PC-3 (cell line): ENCODE measurements at regions not wholly inside any gene's neighbourhood (a gene's known extent, or its start where the extent isn't known, plus 50 kb on each side); places are given as distances from the start of the nearest gene placed in this dataset.
A peak's percentile ranks its signal among the peaks of the same experiment; 100 is the strongest.

Source experiments
- ATAC-seq: fragments of 200-7000 bp; cut with Tn5 transposase; 2 replicates; pipeline ENCODE4 v1.9.1; 2020; ENCODE audit warnings: mild to moderate bottlenecking, moderate library complexity
- BruUV-seq: library from RNA; stranded (reverse); fragments of 400-500 nt; replicated peaks from 2 replicates; lab custom pipeline; 2021; lab: Mats Ljungman, UMichigan
- CTCF ChIA-PET: fragments of 300-600 bp; sonication (Branson Sonifier 250); formaldehyde crosslinking; loops from one replicate; lab custom pipeline; 2022; ENCODE audit warnings: antibody characterized with exemption; lab: Charles Lee
- POLR2A ChIA-PET: fragments of 300-600 bp; sonication (Branson Sonifier 250); formaldehyde crosslinking; loops from one replicate; lab custom pipeline; 2022; ENCODE audit warnings: antibody characterized with exemption; ENCODE audit not compliant: unreplicated experiment; lab: Charles Lee
- DNase-seq: peaks from one replicate; pipeline ENCODE4 v3.0.0-alpha.2; 2015
- H2AFZ ChIP-seq: fragments of 300-600 bp; sonication (generic); 2 replicates; pipeline ENCODE4 v1.6.0; 2016; ENCODE audit warnings: antibody characterized with exemption, low read length
- H3F3A ChIP-seq: fragments of 300-600 bp; sonication (generic); one replicate; pipeline ENCODE4 v1.6.0; 2017; ENCODE audit warnings: antibody characterized with exemption, low read length, control low read depth, mild to moderate bottlenecking; ENCODE audit not compliant: unreplicated experiment
- H3K27ac ChIP-seq: fragments of 300-600 bp; sonication (generic); 2 replicates; pipeline ENCODE4 v1.5.1; 2016; ENCODE audit warnings: mild to moderate bottlenecking, low read length
- H3K27me3 ChIP-seq: fragments of 300-600 bp; sonication (generic); 2 replicates; pipeline ENCODE4 v1.6.1; 2016; ENCODE audit warnings: low read length, mixed read lengths
- H3K36me3 ChIP-seq: fragments of 300-600 bp; sonication (generic); 2 replicates; pipeline ENCODE4 v1.6.1; 2016; ENCODE audit warnings: low read depth, mixed run types, low read length, mixed read lengths
- H3K4me1 ChIP-seq: fragments of 300-600 bp; sonication (generic); 2 replicates; pipeline ENCODE4 v1.5.1; 2016; ENCODE audit warnings: low read length; ENCODE audit not compliant: insufficient read depth
- H3K4me2 ChIP-seq: fragments of 300-600 bp; sonication (generic); 2 replicates; pipeline ENCODE4 v1.6.0; 2016; ENCODE audit warnings: low read length
- H3K4me3 ChIP-seq: fragments of 300-600 bp; sonication (generic); 2 replicates; pipeline ENCODE4 v1.5.1; 2016; ENCODE audit warnings: mild to moderate bottlenecking, low read length, mixed read lengths
- H3K79me2 ChIP-seq: fragments of 300-600 bp; sonication (generic); 2 replicates; pipeline ENCODE4 v1.6.1; 2017; ENCODE audit warnings: low read length, mixed read lengths
- H3K9ac ChIP-seq: fragments of 300-600 bp; sonication (generic); 2 replicates; pipeline ENCODE4 v1.6.0; 2016; ENCODE audit warnings: mild to moderate bottlenecking, low read length
- H3K9me2 ChIP-seq: fragments of 300-600 bp; sonication (generic); replicated peaks from 2 replicates; pipeline ENCODE4 v1.6.1; 2016; ENCODE audit warnings: mixed run types, low read length, mixed read lengths
- H3K9me3 ChIP-seq: fragments of 300-600 bp; sonication (generic); 2 replicates; pipeline ENCODE4 v1.6.1; 2016; ENCODE audit warnings: low read length, mixed read lengths
- H4K20me1 ChIP-seq: fragments of 300-600 bp; sonication (generic); 2 replicates; pipeline ENCODE4 v1.6.1; 2016; ENCODE audit warnings: low read length, mixed read lengths
- CTCF ChIP-seq: fragments of 300-600 bp; sonication (generic); conservative IDR thresholded peaks from 2 replicates; pipeline ENCODE4 v1.5.1; 2017; ENCODE audit warnings: antibody characterized with exemption, low read depth, mild to moderate bottlenecking, low read length
- EZH2 ChIP-seq: fragments of 300-600 bp; sonication (generic); IDR thresholded peaks from one replicate; pipeline ENCODE4 v1.6.1; 2017; ENCODE audit warnings: antibody characterized with exemption, mild to moderate bottlenecking, low read length; ENCODE audit not compliant: unreplicated experiment
- EZH2phosphoT487 ChIP-seq: fragments of 300-600 bp; sonication (generic); IDR thresholded peaks from 2 replicates; pipeline ENCODE4 v1.6.1; 2018; ENCODE audit warnings: mild to moderate bottlenecking, antibody characterized with exemption, low read length, borderline replicate concordance
- intact Hi-C: fragments of 100-400 bp; cut with micrococcal nuclease; formaldehyde crosslinking; loops from 2 replicates; pipeline ENCODE4 v1.9.0; 2023

GRCh38 chr3:6770397-6770690 is 90.6 kb upstream of the GRM7 start:
- Histone ChIP-seq H3K27me3 (no peaks in the 10 kb centered on the region), H3K9me3 (no peaks in the 10 kb centered on the region), H3K79me2 (no peaks in the 10 kb centered on the region), H3K27ac (no peak overlapping the region), H2AFZ (no peak overlapping the region), H3K36me3 (no peaks in the 10 kb centered on the region), H3F3A (no peaks in the 10 kb centered on the region), H3K4me1 (no peaks in the 10 kb centered on the region), H3K4me3 (peak overlapping the region; percentile 7; the same call in 1 of the 2 replicates), H3K9me2 (no peaks in the 10 kb centered on the region), H3K9ac (no peak overlapping the region), H4K20me1 (no peaks in the 10 kb centered on the region), H3K4me2 (peak overlapping the region; percentile 33)
- DNase-seq (no peak), ATAC-seq (no peak)
- CTCF ChIA-PET, result no interaction called here
- TF ChIP-seq CTCF, result no peak
- intact Hi-C loops, result no loop called here
- POLR2A ChIA-PET, result no interaction called here
- BruUV-seq, result no TSS peak

- H3K79me2 ChIP-seq, result no peaks in the 10 kb centered on the region
- H2AFZ ChIP-seq, result no peak overlapping the region
- no peaks in the 10 kb centered on the region for H3K9me2 ChIP-seq
- ChIA-PET CTCF (no interaction called here), POLR2A (no interaction called here)
- no peaks in the 10 kb centered on the region for H3F3A ChIP-seq
- H3K9me3 ChIP-seq, result no peaks in the 10 kb centered on the region
- H3K9ac ChIP-seq, result no peak overlapping the region
- H3K4me2 ChIP-seq, result no peak overlapping the region
- TF ChIP-seq EZH2, result no peak
- no peak for TF ChIP-seq CTCF
- TF ChIP-seq EZH2phosphoT487, result no peak
- H3K4me3 ChIP-seq, result no peak overlapping the region
- BruUV-seq, result no TSS peak
- no peaks in the 10 kb centered on the region for H3K36me3 ChIP-seq
- H4K20me1 ChIP-seq, result no peaks in the 10 kb centered on the region
- no peak for DNase-seq
- H3K27ac ChIP-seq, result no peak overlapping the region
- intact Hi-C loops, result no loop called here
- no peaks in the 10 kb centered on the region for H3K27me3 ChIP-seq
- ATAC-seq, result no peak
- H3K4me1 ChIP-seq, result no peaks in the 10 kb centered on the region
Observed at GRCh38 chr3:6771171-6771570, 89.7 kb upstream of the GRM7 start.

- Histone ChIP-seq H3K4me2 (no peak overlapping the region), H2AFZ (no peak overlapping the region), H3K36me3 (no peaks in the 10 kb centered on the region), H3K27me3 (no peaks in the 10 kb centered on the region), H3K4me1 (no peaks in the 10 kb centered on the region), H3K9ac (no peak overlapping the region), H3K9me3 (peaks cover 9% of the 10 kb centered on the region; the same call in 1 of the 2 replicates), H3K4me3 (no peak overlapping the region), H3K27ac (no peak overlapping the region), H3K9me2 (no peaks in the 10 kb centered on the region), H3K79me2 (no peaks in the 10 kb centered on the region), H3F3A (no peaks in the 10 kb centered on the region), H4K20me1 (no peaks in the 10 kb centered on the region)
- ATAC-seq, result no peak
- no TSS peak for BruUV-seq
- ChIA-PET POLR2A (no interaction called here), CTCF (no interaction called here)
- no peak for DNase-seq
- TF ChIP-seq EZH2phosphoT487 (no peak), CTCF (0 out of 2 replicates have a peak, but pooled peaks have one; percentile 38)
- intact Hi-C loops, result no loop called here
Observed at GRCh38 chr3:6779140-6779539, 81.8 kb upstream of the GRM7 start.
